Fibroblast of lung (primary cell): ENCODE measurements at regions not wholly inside any gene's neighbourhood (a gene's known extent, or its start where the extent isn't known, plus 50 kb on each side); places are given as distances from the start of the nearest gene placed in this dataset.

Experiments used
- EZH2 ChIP-seq: IDR thresholded peaks from 2 replicates; pipeline ENCODE4 v1.5.1; 2012; ENCODE audit warnings: low read length, control low read depth, mild to moderate bottlenecking; ENCODE audit errors: missing control alignments
- TF ChIP-seq, protein P1 (sequence below), 2 donors: IDR thresholded peaks in 1 of 2; conservative IDR thresholded peaks in 1 of 2; 1 replicate in 1 of 2; 2 replicates in 1 of 2; pipeline ENCODE4 v1.5.1; 2011 to 2012; ENCODE audit warnings: low read length in 2 of 2, control low read depth in 1 of 2, inconsistent platforms in 1 of 2, low read depth in 1 of 2, mild to moderate bottlenecking in 1 of 2

- TF ChIP-seq EZH2: no peak
- TF ChIP-seq, protein P1, sequence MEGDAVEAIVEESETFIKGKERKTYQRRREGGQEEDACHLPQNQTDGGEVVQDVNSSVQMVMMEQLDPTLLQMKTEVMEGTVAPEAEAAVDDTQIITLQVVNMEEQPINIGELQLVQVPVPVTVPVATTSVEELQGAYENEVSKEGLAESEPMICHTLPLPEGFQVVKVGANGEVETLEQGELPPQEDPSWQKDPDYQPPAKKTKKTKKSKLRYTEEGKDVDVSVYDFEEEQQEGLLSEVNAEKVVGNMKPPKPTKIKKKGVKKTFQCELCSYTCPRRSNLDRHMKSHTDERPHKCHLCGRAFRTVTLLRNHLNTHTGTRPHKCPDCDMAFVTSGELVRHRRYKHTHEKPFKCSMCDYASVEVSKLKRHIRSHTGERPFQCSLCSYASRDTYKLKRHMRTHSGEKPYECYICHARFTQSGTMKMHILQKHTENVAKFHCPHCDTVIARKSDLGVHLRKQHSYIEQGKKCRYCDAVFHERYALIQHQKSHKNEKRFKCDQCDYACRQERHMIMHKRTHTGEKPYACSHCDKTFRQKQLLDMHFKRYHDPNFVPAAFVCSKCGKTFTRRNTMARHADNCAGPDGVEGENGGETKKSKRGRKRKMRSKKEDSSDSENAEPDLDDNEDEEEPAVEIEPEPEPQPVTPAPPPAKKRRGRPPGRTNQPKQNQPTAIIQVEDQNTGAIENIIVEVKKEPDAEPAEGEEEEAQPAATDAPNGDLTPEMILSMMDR (conservative IDR thresholded peaks at IDR 0.05 in 1 of 2, IDR thresholded peaks at IDR 0.05 in 1 of 2; ENCODE audit: low read depth in 1 of 2, low read length in 2 of 2): no peak
Observed at GRCh38 chrY:19574939-19575338, 169.6 kb downstream of the KDM5D start.
